ENCODE measurements at regions not wholly inside any gene's neighbourhood (a gene's known extent, or its start where the extent isn't known, plus 50 kb on each side); places are given as distances from the start of the nearest gene placed in this dataset.
"Not testable (repeated sequence)": the region's sequence is repeated elsewhere in the genome, so short reads cannot be mapped to it uniquely, and the experiment has no call there.

GRCh38 chr16:29182501-29182900 lies 197.6 kb downstream of the LAT start:
- intact Hi-C loops (cut with micrococcal nuclease): no loop called here
- Mint-ChIP-seq H3K36me3 (ENCODE audit: low read depth) (no peaks in the 10 kb centered on the region), H3K4me3 (no peak overlapping the region), H3K27me3 (ENCODE audit: insufficient read depth) (no peaks in the 10 kb centered on the region), H3K9me3 (no peaks in the 10 kb centered on the region), H3K27ac (no peak overlapping the region), H3K4me1 (ENCODE audit: low read depth) (no peaks in the 10 kb centered on the region)
- no peak for DNase-seq (ENCODE audit: low spot score)

GRCh38 chr16:29181921-29182411 lies 197.1 kb downstream of the LAT start:
- H3K4me3 Mint-ChIP-seq; H3K27me3 Mint-ChIP-seq (ENCODE audit: insufficient read depth); H3K27ac Mint-ChIP-seq; H3K4me1 Mint-ChIP-seq (ENCODE audit: low read depth); H3K36me3 Mint-ChIP-seq (ENCODE audit: low read depth); intact Hi-C loops (cut with micrococcal nuclease); H3K9me3 Mint-ChIP-seq; DNase-seq (ENCODE audit: low spot score): not testable (repeated sequence)

- H3K27ac Mint-ChIP-seq; H3K4me3 Mint-ChIP-seq; H3K4me1 Mint-ChIP-seq (ENCODE audit: low read depth); DNase-seq (ENCODE audit: low spot score); intact Hi-C loops (cut with micrococcal nuclease); H3K27me3 Mint-ChIP-seq (ENCODE audit: insufficient read depth); H3K36me3 Mint-ChIP-seq (ENCODE audit: low read depth); H3K9me3 Mint-ChIP-seq: not testable (repeated sequence)
Measured at GRCh38 chr16:29181254-29181780, 196.5 kb downstream of the LAT start.

GRCh38 chr16:29180206-29180600 lies 195.4 kb downstream of the LAT start:
- H3K27ac Mint-ChIP-seq; intact Hi-C loops (cut with micrococcal nuclease); H3K27me3 Mint-ChIP-seq (ENCODE audit: insufficient read depth); H3K9me3 Mint-ChIP-seq; DNase-seq (ENCODE audit: low spot score); H3K36me3 Mint-ChIP-seq (ENCODE audit: low read depth); H3K4me3 Mint-ChIP-seq; H3K4me1 Mint-ChIP-seq (ENCODE audit: low read depth): not testable (repeated sequence)

- H3K36me3 Mint-ChIP-seq (ENCODE audit: low read depth); intact Hi-C loops (cut with micrococcal nuclease); DNase-seq (ENCODE audit: low spot score); H3K9me3 Mint-ChIP-seq; H3K4me3 Mint-ChIP-seq; H3K4me1 Mint-ChIP-seq (ENCODE audit: low read depth); H3K27me3 Mint-ChIP-seq (ENCODE audit: insufficient read depth); H3K27ac Mint-ChIP-seq: not testable (repeated sequence)
Measured at GRCh38 chr16:29179401-29180205, 194.8 kb downstream of the LAT start.

GRCh38 chr16:29177888-29178726 lies 193.3 kb downstream of the LAT start:
- H3K4me3 Mint-ChIP-seq; intact Hi-C loops (cut with micrococcal nuclease); H3K27ac Mint-ChIP-seq; H3K36me3 Mint-ChIP-seq (ENCODE audit: low read depth); H3K27me3 Mint-ChIP-seq (ENCODE audit: insufficient read depth); H3K4me1 Mint-ChIP-seq (ENCODE audit: low read depth); H3K9me3 Mint-ChIP-seq; DNase-seq (ENCODE audit: low spot score): not testable (repeated sequence)

- H3K36me3 Mint-ChIP-seq (ENCODE audit: low read depth); H3K27me3 Mint-ChIP-seq (ENCODE audit: insufficient read depth); H3K27ac Mint-ChIP-seq; DNase-seq (ENCODE audit: low spot score); H3K4me1 Mint-ChIP-seq (ENCODE audit: low read depth); intact Hi-C loops (cut with micrococcal nuclease); H3K9me3 Mint-ChIP-seq; H3K4me3 Mint-ChIP-seq: not testable (repeated sequence)
Measured at GRCh38 chr16:29177203-29177887, 192.5 kb downstream of the LAT start.

- H3K4me3 Mint-ChIP-seq; H3K27ac Mint-ChIP-seq; intact Hi-C loops (cut with micrococcal nuclease); H3K9me3 Mint-ChIP-seq; H3K36me3 Mint-ChIP-seq (ENCODE audit: low read depth); DNase-seq (ENCODE audit: low spot score); H3K4me1 Mint-ChIP-seq (ENCODE audit: low read depth); H3K27me3 Mint-ChIP-seq (ENCODE audit: insufficient read depth): not testable (repeated sequence)
Measured at GRCh38 chr16:29176822-29177202, 192.0 kb downstream of the LAT start.

- H3K4me1 Mint-ChIP-seq (ENCODE audit: low read depth); H3K4me3 Mint-ChIP-seq; intact Hi-C loops (cut with micrococcal nuclease); H3K36me3 Mint-ChIP-seq (ENCODE audit: low read depth); H3K27ac Mint-ChIP-seq; DNase-seq (ENCODE audit: low spot score); H3K27me3 Mint-ChIP-seq (ENCODE audit: insufficient read depth); H3K9me3 Mint-ChIP-seq: not testable (repeated sequence)
Measured at GRCh38 chr16:29176154-29176470, 191.3 kb downstream of the LAT start.

GRCh38 chr16:29175411-29176153 lies 190.7 kb downstream of the LAT start:
- H3K36me3 Mint-ChIP-seq (ENCODE audit: low read depth); H3K27me3 Mint-ChIP-seq (ENCODE audit: insufficient read depth); H3K4me3 Mint-ChIP-seq; H3K27ac Mint-ChIP-seq; intact Hi-C loops (cut with micrococcal nuclease); H3K4me1 Mint-ChIP-seq (ENCODE audit: low read depth); DNase-seq (ENCODE audit: low spot score); H3K9me3 Mint-ChIP-seq: not testable (repeated sequence)

- H3K27ac Mint-ChIP-seq; H3K36me3 Mint-ChIP-seq (ENCODE audit: low read depth); H3K4me3 Mint-ChIP-seq; DNase-seq (ENCODE audit: low spot score); H3K27me3 Mint-ChIP-seq (ENCODE audit: insufficient read depth); H3K9me3 Mint-ChIP-seq; H3K4me1 Mint-ChIP-seq (ENCODE audit: low read depth); intact Hi-C loops (cut with micrococcal nuclease): not testable (repeated sequence)
Measured at GRCh38 chr16:29173371-29174305, 188.8 kb downstream of the LAT start.
